SIG-M5 treated with dmso at 0.1 percent for 504 hours (cell line): ENCODE measurements at regions not wholly inside any gene's neighbourhood (a gene's known extent, or its start where the extent isn't known, plus 50 kb on each side); places are given as distances from the start of the nearest gene placed in this dataset.

Source experiments
- DNase-seq: peaks from one replicate; lab custom pipeline; 2025; ENCODE audit not compliant: unreplicated experiment; lab: John Stamatoyannopoulos, UW

DNA sequence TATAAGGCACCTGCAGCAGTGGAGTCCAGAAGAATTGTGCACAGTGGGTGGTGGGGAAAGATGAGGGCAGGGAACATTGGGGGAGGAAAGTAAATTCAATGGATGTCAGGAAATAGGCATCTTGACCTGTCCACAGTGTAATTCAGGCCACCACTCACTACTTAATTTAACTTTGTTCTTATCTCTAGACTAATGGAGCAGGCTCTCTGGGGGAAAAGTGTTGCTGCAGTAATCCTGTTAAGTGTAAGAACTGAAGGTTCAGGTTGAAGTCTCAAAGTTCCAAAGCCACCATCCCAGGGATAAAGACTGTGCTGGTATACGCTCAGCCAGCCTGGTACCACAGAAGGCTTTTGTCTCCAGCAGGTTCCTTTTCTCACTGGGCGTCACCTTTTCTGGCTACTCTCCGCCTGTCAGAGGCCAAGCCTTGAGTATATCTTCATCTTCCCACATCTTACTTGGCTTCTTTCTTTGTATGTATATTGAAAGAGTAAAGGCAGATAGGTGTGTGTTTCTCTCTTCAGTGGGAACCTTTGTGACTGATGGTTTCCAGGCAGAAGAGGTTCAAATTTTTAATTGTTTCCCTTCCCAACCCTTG is 150.9 kb upstream of the DMRT1 start:
- DNase-seq, result no peak

DNA sequence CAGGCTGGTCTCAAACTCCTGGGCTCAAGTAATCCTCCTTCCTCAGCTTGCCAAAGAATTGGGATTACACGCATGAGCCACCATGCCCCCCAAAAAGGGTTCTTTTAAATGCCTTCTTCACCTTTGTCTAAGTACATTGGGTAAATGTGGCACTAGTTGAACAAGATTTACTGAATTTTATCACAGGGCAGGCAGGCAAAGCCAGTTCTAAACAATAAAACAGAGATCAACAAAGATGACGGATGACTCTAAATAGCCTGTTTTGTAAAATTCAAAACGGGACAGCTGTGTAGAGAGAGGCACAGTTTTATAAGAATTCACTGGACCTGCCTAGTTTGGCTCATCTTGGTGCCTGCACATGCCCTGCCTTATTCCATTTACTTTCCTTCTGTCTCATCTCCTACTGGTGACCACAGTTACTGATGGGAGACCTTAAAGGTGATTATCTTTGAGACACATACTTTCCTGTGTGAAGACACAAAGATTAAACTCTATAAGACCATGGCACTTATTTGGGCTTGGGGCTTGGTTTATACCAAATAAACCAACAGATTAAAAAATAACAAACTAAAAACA is 149.6 kb upstream of the DMRT1 start:
- DNase-seq, result no peak

DNA sequence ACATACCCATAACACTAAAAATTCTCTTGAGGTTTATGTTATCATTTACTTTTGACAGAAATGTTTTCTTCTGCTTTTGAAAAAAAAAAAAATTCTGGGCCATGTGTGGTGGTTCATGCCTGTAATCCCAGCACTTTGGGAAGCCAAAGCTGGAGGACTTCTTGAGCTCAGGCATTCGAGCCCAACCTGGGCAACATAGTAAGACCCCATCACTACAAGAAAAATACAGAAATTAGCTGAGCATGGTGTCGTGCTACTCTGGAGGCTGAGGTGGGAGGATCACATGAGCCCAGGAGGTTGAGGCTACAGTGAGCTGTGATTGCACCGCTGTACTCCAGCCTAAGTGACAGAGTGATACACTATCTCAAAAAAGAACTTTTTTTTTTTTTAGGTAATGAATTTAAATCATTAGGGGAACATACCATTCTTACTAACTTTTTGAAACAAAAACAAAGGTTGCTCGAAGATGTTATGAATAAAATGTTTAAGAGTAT is 148.8 kb upstream of the DMRT1 start:
- no peak for DNase-seq

DNA sequence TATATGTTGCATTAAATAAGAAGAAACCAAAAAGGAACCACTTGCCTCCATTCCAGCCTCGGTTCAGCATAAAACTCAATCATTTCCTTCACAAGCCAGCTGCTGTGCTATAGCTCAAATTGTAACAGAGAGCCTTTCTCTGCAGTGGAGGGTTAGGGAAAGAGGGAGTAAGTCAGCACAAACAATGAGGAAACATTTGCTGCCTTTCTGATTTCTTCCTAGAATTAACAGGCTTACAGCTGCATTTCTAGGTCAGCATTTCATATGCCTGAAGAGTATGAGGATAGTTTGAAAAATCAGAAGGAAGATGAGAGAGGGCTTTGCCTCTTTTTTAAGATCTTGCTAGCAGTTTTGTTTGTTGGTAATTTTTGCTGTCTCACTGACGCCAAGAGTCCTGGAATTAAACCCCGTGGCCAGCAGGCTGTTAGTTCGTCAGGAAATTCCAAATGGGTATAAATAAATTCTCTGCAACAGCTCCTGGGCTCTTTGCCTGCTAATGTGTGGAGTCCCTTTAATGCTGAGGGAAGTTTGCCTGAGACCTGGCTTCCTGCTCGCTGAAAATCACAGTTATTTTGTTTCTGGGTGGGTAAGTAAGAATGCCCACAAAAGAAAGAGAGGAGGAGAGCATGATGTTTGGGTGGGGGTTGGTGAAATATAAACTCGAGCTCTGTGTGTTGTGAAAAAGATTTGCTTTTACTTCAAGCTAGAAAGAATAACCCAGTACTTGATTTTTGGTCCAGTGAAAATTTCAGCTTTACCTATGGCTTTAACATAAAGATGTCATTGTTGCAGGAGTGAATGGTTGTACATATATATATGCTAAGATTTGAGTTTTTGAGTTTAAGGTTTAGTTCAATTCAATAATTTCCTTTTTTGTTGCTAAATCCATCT is 148.1 kb upstream of the DMRT1 start:
- no peak for DNase-seq

DNA sequence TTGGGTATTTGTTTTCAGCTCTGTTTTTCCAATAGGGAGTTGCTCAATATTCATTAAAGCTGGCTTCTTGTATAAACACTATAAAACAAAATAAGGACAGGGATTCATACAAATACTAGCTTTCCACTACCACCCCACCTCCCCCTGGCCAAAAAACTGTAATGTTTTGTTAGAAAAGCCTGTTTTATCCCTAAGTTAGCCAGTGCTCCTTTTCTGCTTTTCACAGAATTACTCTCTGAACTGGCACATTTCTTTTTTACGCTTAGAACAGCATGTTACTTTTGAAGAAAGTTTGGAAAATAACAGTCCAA is 147.4 kb upstream of the DMRT1 start:
- no peak for DNase-seq

DNA sequence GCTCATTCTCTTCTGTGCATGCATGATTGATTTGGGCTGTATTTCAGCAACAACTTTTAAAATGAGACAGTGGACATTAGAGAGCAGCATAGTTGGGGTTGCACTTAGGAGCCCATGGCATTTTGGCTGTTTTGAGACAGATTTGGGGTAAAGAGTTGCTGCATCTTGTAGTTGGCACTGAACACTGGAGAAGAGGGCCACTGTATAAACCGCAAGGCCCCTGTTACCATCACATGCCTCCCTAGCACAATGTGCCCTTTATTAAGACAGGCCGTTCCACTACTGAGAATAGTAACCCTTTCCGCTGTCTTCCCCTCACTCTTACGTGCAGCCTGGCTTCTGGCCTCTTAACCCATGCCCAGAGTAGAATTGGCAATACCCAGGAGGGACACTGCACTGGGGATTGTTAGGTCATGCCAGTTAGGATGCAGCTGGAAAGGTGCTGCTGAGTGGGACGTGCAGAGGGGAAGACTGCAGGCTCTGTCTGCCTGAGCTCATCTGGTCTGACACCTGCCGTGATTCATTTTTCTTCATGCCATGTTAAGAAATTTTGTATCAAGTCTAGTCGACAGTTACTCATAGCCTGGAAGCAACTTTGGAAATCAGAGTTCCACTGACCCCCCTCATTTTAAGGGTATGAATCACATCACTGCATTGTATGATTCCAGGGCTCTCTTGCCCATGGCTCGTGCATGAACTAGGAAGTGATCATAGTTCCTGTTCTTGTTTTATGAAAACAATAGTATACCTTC is 146.9 kb upstream of the DMRT1 start:
- no peak for DNase-seq

DNA sequence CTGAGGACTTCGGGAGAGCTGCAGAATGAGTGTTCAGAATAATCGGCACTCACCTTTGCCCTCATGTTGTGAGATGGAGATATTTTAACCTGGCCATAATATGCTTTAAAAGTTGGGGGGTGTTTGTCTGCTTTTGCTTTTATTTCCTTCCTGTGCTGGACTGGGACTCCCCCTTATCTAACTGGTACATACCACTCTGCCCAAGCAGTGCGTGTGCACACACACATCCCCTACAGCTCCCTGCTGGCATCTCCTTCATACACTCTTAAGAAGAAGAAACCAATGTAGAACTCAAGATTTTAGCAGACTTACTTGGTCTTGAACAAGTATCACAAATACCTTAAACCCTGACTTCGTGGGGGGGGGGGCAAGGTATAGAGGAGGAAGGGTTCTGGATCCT is 146.2 kb upstream of the DMRT1 start:
- no peak for DNase-seq

DNA sequence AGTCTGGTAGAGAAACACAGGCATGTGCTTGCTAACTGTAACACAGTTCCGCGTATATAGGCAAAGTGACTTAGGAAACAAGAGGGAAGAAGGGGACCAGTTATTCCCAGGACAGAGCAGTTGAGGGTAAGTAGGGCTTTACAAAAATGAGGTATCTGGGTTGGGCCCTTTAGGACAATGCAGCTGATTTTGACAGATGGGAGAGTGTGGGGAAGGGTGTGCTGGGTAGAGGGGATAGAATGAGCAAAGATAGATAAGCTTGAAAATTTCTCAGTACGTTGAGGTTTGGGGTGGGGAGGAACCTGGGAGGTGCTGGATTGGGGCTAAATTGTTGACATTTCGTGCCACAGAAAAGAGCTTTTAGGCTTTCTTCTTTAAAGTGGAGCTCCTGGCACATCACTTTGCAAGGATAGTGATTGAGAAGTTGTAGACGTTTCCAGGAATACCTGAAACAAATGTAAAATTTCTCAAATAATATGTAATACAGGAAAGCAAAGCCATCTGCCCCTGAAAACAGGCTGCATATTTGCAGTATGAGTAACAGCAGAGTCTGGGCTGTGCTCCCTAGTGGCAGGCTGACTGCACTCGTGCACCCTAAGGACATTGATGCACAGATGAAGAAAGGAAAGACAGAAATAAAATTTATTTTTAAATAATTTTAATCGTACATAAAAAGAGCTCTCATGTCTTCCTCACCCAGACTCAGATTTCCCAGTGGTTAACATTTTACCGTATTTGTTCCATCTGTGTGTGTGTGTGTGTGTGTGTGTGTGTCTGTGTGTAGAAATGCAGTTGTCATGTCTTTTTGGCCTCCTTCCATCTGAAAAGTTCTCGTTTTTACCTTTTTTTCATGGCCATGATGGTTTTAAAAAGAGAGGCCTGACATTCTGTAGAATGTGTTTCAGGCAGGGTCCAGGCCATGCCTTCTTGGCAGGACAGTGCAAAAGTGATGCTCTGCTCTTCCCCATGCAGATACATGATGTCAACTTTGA is 144.9 kb upstream of the DMRT1 start:
- DNase-seq, result no peak

DNA sequence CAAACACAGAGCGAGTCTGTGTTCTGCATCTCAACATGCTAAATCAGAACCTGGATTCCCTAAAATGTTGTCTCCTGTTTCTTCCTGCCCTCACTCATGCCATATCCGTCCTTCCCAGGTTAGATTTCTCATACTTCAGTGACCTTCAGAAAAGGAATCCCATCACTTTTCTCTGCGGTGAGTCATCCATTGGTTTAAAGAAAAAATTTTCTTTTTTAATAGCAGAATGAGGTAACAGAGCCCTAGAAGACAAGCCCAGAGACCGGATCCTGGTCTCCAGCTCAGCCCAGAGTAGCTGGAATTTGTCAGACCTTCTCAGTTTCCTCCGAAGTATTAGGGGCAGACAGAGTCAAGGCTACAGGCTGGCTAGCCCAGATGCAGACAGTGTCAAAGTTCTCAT is 143.2 kb upstream of the DMRT1 start:
- no peak for DNase-seq

DNA sequence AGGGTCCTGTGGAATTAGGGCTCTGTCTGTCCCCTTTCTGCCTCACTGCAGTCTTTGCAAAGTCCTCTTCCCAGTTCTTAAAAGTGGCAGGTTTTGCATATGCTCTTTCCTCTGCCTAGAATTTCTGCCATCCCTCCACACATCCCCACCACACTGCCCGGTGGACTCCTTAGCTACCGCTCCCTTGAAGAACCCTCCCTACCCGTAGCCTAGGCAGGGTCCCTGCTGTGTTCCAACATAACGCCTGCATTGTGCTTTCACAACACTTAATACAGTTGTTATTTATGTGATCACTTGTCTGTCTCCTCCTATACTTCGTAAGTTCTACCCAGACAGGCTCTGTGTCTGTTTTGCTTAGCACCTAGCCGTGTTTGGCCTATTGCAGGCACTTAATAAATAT is 142.5 kb upstream of the DMRT1 start:
- DNase-seq, result no peak

DNA sequence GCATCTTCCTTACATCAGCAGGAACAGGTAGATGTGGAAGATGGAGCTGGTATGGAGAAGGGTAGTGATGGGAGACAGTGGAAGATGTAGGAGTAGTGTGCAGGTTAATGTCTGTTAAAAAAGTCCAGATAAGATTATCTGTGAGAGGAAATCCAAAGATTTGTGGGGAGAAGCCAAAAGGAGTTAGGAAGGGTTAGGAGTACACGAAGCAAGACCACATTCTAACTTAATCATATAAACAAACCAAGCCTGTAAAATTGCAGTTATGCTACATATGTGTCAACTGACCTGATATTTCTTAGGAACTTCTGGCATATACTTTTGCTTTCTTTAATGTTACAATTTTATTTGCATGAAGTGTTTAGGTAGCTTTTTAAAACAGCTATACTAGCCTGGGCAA is 142.1 kb upstream of the DMRT1 start:
- DNase-seq, result no peak

DNA sequence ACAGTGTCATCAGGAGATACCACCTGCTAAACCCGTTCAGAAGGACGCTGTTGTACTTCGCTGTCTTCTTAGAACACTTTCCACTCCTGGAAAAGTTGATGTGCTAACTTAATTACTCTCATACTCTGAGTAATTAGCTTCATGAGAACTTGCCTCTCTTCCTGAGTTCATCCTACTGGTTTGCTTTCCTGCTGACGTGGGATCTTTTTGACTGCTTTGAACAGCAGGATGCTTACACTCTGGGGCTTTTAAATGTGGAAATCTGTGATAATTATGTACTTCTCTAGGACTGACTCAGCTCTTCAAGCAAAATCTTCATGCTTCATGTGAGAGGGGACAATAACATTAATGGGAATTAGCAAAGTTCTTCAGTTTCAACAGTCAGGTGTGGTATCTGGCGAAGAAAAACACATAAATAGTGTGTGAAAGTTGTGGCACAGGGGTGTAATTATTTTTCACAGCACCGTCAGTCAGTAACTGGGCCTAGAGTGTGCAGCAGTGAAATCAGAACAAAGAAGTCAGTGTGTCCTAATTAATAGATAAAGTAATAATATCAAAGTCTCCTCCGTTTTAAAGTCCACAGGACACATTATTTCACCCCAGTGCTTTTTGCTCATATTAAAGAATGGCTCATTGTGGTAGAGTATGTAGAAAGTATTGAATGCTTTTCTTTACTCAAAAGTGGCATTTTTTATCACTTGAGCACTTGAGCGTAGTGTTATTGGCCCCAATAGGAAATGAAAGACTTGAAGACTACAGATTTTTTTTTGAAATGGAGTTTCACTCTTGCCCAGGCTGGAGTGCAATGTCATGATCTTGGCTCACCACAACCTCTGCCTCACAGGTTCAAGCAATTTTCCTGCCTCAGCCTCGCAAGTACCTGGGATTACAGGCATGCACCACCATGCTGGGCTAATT is 140.9 kb upstream of the DMRT1 start:
- no peak for DNase-seq

DNA sequence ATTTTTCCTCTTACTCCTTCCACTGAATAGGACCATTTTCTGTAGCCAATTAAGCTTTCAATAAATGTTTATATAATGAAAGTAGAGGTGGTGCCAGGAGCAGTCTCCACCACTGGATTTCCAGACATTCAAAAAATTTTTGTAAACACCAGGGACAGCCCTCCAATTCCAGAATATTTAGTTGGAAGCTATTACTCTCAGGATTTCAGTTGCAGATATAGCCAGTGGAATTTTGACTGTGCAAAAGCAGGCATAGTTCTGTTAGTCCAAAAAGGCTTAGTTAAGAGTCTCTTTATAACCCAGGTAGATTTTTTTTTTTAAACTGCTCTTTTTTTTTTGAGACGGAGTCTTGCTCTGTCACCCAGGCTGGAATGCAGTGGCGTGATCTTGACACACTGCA is 138.1 kb upstream of the DMRT1 start:
- DNase-seq, result no peak

DNA sequence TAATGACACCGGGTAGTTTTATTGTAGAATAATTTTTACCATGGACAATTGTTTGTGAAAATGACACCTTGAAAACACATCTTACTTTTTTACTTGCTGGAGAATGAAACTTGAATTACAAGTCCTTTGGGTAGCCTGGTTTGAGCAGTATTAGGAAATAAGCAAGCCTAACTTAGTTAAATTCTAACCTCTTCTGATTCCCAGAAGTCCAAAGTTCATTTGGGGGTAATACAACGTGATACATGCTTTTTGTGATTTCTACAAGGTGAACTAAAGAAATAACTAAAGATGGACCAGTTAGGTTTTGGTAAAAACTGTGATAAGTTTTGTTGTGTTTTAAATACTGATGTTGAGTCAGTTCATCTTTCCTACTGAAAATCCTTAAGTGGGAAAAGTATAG is 135.4 kb upstream of the DMRT1 start:
- no peak for DNase-seq

DNA sequence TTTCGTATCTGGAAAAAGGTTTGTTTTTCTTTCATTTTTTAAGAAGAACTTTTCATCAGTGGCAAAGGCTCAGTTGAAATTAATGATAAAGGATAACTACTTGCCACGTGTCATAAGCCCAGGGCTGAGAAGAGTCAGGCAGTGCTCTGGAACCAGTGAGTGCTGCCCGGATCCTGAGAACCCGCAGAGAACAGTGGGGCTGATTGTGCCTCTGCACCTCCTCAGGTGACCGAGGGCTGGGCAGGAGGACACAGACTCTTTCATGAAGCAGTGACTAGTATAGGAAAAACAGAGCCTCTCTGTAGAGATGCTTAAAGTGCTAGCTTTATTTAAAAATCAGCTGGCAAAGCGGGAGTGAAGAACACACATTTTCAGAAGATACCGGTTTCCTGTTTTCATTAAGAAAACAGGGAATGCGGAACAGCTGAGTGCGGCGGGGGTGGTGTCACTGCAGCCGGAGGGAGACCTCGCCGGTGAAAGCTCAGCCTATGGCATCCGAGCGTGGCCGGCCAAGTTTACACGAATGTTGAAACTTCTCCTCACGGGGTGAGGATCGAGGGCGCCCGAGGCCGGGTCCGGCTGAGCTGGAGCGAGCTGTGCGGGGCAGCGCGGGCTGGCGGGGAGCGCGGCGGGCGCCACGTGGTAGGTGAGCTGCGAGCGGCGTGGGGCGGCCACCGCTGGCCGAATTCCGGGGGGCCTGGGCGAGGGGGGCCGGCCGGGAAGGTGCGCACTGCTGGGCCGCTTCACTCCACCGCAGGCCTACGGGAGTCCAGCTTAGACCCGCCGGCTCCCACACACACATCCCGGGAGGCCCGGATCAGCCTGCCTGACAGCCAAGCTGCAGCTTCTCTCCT is 134.7 kb upstream of the DMRT1 start:
- peak; percentile 56 for DNase-seq

DNA sequence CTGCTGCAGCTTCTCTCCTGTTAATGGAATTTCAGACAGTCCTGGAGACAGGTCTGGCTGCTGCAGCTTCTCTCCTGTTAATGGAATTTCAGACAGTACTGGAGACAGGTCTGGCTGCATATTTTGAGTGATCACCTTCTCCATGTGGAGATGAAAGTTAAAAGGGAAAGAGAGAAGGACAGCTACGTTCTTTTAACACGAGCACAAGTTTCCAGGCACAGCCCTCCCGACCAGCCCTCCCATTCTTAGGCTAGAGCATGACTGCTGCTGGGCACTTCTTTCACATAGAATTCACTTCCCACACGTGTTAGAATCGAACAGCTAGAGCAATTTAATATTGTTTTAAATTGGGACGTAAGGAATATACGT is 133.3 kb upstream of the DMRT1 start:
- peak; percentile 26 for DNase-seq

DNA sequence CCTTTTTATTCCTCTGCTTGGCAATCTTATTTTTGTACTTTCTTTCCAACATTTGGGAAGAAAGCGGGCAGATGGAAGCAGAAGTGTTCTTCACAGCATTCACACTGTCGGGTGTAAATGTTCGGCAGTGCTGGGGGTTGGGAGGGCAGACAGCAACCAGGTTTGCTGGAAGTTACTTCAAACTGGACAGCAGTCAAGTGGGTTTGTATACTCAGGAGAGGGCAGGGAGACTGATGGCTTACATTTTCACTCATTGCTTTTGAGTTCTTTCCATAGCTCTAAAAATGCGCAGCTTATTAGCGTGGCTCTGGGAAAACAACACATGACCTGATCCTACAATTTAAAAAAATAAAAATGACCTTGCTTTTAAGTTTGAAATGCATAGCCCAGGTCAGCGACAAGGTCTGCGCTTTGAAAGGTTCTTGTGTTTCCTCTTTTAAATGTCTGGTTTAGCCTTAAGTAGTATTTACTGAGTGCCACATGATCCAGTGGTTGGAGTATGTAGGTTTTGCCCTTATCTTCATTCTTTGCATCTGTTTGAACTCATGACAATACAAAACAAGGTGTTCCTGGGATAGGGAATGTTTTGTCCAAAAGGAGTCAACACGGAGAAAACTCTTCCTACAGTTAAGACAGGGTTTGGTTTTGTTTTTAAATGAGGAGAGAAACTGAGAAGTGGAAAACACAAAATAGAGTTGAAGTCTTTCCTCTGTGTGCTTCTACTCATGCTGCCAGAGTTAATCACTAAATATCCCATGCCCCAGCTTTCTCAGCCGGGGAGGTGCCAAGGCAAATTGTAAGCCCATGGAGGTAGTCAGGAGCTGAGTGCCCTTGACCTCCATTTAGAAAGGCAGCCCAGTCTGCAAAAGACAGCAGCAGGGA is 132.7 kb upstream of the DMRT1 start:
- DNase-seq, result peak; percentile 15
